SK-N-SH (cell line): ENCODE measurements at regions not wholly inside any gene's neighbourhood (a gene's known extent, or its start where the extent isn't known, plus 50 kb on each side); places are given as distances from the start of the nearest gene placed in this dataset.

ENCODE experiments used
- CTCF ChIP-seq: fragments of 200-600 bp; sonication (generic); IDR thresholded peaks from 2 replicates; pipeline ENCODE4 v1.6.1; 2017; ENCODE audit warnings: antibody characterized with exemption, mild to moderate bottlenecking, moderate library complexity
- GATA2 ChIP-seq: sonication (generic); formaldehyde crosslinking; IDR thresholded peaks from 2 replicates; pipeline ENCODE4 v1.5.0; 2020; ENCODE audit warnings: mild to moderate bottlenecking, missing genetic modification reagents
- PBX3 ChIP-seq: IDR thresholded peaks from 2 replicates; pipeline ENCODE4; 2012
- RAD21 ChIP-seq: IDR thresholded peaks from 2 replicates; pipeline ENCODE4 v1.6.1; 2012; ENCODE audit warnings: mild to moderate bottlenecking, low read length

- no peak for TF ChIP-seq PBX3
- no peak for TF ChIP-seq CTCF
- no peak for TF ChIP-seq RAD21
- no peak for TF ChIP-seq GATA2
Observed at GRCh38 chr6:11830520-11830919, 51.9 kb upstream of the ADTRP start.
